ENCODE measurements at regions not wholly inside any gene's neighbourhood (a gene's known extent, or its start where the extent isn't known, plus 50 kb on each side); places are given as distances from the start of the nearest gene placed in this dataset.

- in situ Hi-C loops (cut with MboI; ENCODE audit: low sequenced_read_pairs) = no loop called here
Observed at GRCh38 chr14:71482671-71483070, 449.6 kb upstream of the RGS6 start.

GRCh38 chr14:71483154-71483553, 449.1 kb upstream of the RGS6 start:
- in situ Hi-C loops (cut with MboI; ENCODE audit: low sequenced_read_pairs) = no loop called here

- in situ Hi-C loops (cut with MboI; ENCODE audit: low sequenced_read_pairs) = no loop called here
Observed at GRCh38 chr14:71485833-71486232, 446.4 kb upstream of the RGS6 start.

GRCh38 chr14:71486279-71486678, 445.9 kb upstream of the RGS6 start:
- in situ Hi-C loops (cut with MboI; ENCODE audit: low sequenced_read_pairs) = no loop called here

- in situ Hi-C loops (cut with MboI; ENCODE audit: low sequenced_read_pairs) = no loop called here
Observed at GRCh38 chr14:71487449-71487848, 444.8 kb upstream of the RGS6 start.

- in situ Hi-C loops (cut with MboI; ENCODE audit: low sequenced_read_pairs) = no loop called here
Observed at GRCh38 chr14:71487941-71488340, 444.3 kb upstream of the RGS6 start.

- in situ Hi-C loops (cut with MboI; ENCODE audit: low sequenced_read_pairs) = no loop called here
Observed at GRCh38 chr14:71488703-71489191, 443.5 kb upstream of the RGS6 start.

- in situ Hi-C loops (cut with MboI; ENCODE audit: low sequenced_read_pairs) = no loop called here
Observed at GRCh38 chr14:71489742-71490141, 442.5 kb upstream of the RGS6 start.

GRCh38 chr14:71491931-71492330, 440.3 kb upstream of the RGS6 start:
- in situ Hi-C loops (cut with MboI; ENCODE audit: low sequenced_read_pairs) = no loop called here

GRCh38 chr14:71492346-71492745, 439.9 kb upstream of the RGS6 start:
- in situ Hi-C loops (cut with MboI; ENCODE audit: low sequenced_read_pairs) = no loop called here

- in situ Hi-C loops (cut with MboI; ENCODE audit: low sequenced_read_pairs) = no loop called here
Observed at GRCh38 chr14:71497645-71498086, 434.6 kb upstream of the RGS6 start.

GRCh38 chr14:71498212-71498611, 434.0 kb upstream of the RGS6 start:
- in situ Hi-C loops (cut with MboI; ENCODE audit: low sequenced_read_pairs) = no loop called here

GRCh38 chr14:71499018-71499417, 433.2 kb upstream of the RGS6 start:
- in situ Hi-C loops (cut with MboI; ENCODE audit: low sequenced_read_pairs) = no loop called here

GRCh38 chr14:71507681-71508080, 424.5 kb upstream of the RGS6 start:
- in situ Hi-C loops (cut with MboI; ENCODE audit: low sequenced_read_pairs) = no loop called here

- in situ Hi-C loops (cut with MboI; ENCODE audit: low sequenced_read_pairs) = no loop called here
Observed at GRCh38 chr14:71508901-71509300, 423.3 kb upstream of the RGS6 start.

GRCh38 chr14:71511152-71511551, 421.1 kb upstream of the RGS6 start:
- in situ Hi-C loops (cut with MboI; ENCODE audit: low sequenced_read_pairs) = no loop called here

- in situ Hi-C loops (cut with MboI; ENCODE audit: low sequenced_read_pairs) = no loop called here
Observed at GRCh38 chr14:71514941-71515919, 417.0 kb upstream of the RGS6 start.

GRCh38 chr14:71521238-71522135, 410.7 kb upstream of the RGS6 start:
- in situ Hi-C loops (cut with MboI; ENCODE audit: low sequenced_read_pairs) = no loop called here

GRCh38 chr14:71523630-71524319, 408.5 kb upstream of the RGS6 start:
- in situ Hi-C loops (cut with MboI; ENCODE audit: low sequenced_read_pairs) = no loop called here

GRCh38 chr14:71524320-71524982, 407.8 kb upstream of the RGS6 start:
- in situ Hi-C loops (cut with MboI; ENCODE audit: low sequenced_read_pairs) = no loop called here
